ENCODE measurements at regions not wholly inside any gene's neighbourhood (a gene's known extent, or its start where the extent isn't known, plus 50 kb on each side); places are given as distances from the start of the nearest gene placed in this dataset.

DNA sequence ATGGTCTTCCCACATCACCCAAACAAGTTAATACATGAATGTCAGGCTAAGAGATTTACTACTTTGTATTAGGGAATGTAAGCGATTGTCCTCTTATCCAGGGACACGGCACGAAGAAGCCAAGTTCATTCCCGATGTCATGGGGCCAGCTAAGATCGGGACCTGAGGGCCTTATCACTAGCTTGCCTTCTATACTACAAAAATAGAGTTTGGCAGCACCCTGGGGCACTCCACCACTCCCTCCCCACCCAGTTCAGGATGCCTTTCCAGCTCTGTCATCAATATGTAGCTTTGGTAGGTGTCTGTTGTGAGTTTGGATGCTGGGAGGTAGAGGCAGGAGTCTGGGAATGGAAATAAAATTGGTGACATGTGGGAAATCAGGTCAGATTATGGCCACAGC lies 197.5 kb downstream of the ATG4C start:
- TF ChIP-seq, protein P1, sequence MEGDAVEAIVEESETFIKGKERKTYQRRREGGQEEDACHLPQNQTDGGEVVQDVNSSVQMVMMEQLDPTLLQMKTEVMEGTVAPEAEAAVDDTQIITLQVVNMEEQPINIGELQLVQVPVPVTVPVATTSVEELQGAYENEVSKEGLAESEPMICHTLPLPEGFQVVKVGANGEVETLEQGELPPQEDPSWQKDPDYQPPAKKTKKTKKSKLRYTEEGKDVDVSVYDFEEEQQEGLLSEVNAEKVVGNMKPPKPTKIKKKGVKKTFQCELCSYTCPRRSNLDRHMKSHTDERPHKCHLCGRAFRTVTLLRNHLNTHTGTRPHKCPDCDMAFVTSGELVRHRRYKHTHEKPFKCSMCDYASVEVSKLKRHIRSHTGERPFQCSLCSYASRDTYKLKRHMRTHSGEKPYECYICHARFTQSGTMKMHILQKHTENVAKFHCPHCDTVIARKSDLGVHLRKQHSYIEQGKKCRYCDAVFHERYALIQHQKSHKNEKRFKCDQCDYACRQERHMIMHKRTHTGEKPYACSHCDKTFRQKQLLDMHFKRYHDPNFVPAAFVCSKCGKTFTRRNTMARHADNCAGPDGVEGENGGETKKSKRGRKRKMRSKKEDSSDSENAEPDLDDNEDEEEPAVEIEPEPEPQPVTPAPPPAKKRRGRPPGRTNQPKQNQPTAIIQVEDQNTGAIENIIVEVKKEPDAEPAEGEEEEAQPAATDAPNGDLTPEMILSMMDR (IDR thresholded peaks at IDR 0.05): no peak
- TF ChIP-seq POLR2A (IDR thresholded peaks at IDR 0.05): no peak

Data from testis (tissue), 2 donors.